OCI-LY7 (cell line): ENCODE measurements at regions not wholly inside any gene's neighbourhood (a gene's known extent, or its start where the extent isn't known, plus 50 kb on each side); places are given as distances from the start of the nearest gene placed in this dataset.

Source experiments
- BruUV-seq: library from RNA; stranded (reverse); fragments of 400-500 nt; replicated peaks from 2 replicates; lab custom pipeline; 2021; lab: Mats Ljungman, UMichigan
- CTCF ChIA-PET: fragments of 300-600 bp; sonication (Branson Sonifier 250); formaldehyde crosslinking; loops from one replicate; lab custom pipeline; 2022; ENCODE audit warnings: antibody characterized with exemption; ENCODE audit not compliant: unreplicated experiment; lab: Charles Lee
- POLR2A ChIA-PET: fragments of 300-600 bp; sonication (Branson Sonifier 250); formaldehyde crosslinking; loops from one replicate; lab custom pipeline; 2022; ENCODE audit warnings: antibody characterized with exemption; lab: Charles Lee
- DNase-seq: peaks from one replicate; pipeline ENCODE4 v3.0.0-alpha.2; 2015; ENCODE audit warnings: low spot score
- H2AFZ ChIP-seq: fragments of 200-600 bp; sonication (generic), shearing (Covaris generic); 2 replicates; pipeline ENCODE4 v1.6.1; 2014; ENCODE audit warnings: mild to moderate bottlenecking, antibody characterized with exemption, low read length, moderate library complexity
- H3K27ac ChIP-seq: fragments of 200-600 bp; sonication (generic); 2 replicates; pipeline ENCODE4 v1.5.1; 2014; ENCODE audit warnings: mixed run types, low read depth, mild to moderate bottlenecking, moderate library complexity, low read length, inconsistent platforms; ENCODE audit not compliant: poor library complexity, severe bottlenecking
- H3K36me3 ChIP-seq: fragments of 200-600 bp; sonication (generic); 2 replicates; pipeline ENCODE4 v1.6.1; 2014; ENCODE audit warnings: mild to moderate bottlenecking, antibody characterized with exemption, low read length, moderate library complexity, mixed read lengths; ENCODE audit not compliant: insufficient read depth
- H3K4me1 ChIP-seq: fragments of 200-600 bp; sonication (generic); 2 replicates; pipeline ENCODE4 v1.5.1; 2014; ENCODE audit warnings: mild to moderate bottlenecking, low read length; ENCODE audit not compliant: insufficient read depth, poor library complexity, severe bottlenecking
- H3K4me2 ChIP-seq: fragments of 200-600 bp; sonication (generic); 2 replicates; pipeline ENCODE4 v1.6.1; 2014; ENCODE audit warnings: mild to moderate bottlenecking, low read length
- H3K4me3 ChIP-seq: fragments of 200-600 bp; sonication (generic); 2 replicates; pipeline ENCODE4 v1.5.1; 2014; ENCODE audit warnings: mild to moderate bottlenecking, low read depth, low read length; ENCODE audit not compliant: poor library complexity, severe bottlenecking
- H3K79me2 ChIP-seq: fragments of 200-600 bp; sonication (generic); 2 replicates; pipeline ENCODE4 v1.6.1; 2016; ENCODE audit warnings: low read depth, mild to moderate bottlenecking, low read length, moderate library complexity, mixed read lengths; ENCODE audit not compliant: insufficient read depth
- H3K9me2 ChIP-seq: fragments of 200-600 bp; sonication (generic); 2 replicates; pipeline ENCODE4 v1.6.1; 2016; ENCODE audit warnings: mild to moderate bottlenecking, low read length, mixed read lengths; ENCODE audit not compliant: insufficient read depth
- H3K9me3 ChIP-seq: fragments of 200-600 bp; sonication (generic); 2 replicates; pipeline ENCODE4 v1.6.1; 2014; ENCODE audit warnings: mild to moderate bottlenecking, mixed run types, low read length, mixed read lengths
- H4K20me1 ChIP-seq: fragments of 200-600 bp; sonication (generic); 2 replicates; pipeline ENCODE4 v1.6.1; 2014; ENCODE audit warnings: mild to moderate bottlenecking, antibody characterized with exemption, low read length, moderate library complexity, mixed read lengths; ENCODE audit not compliant: insufficient read depth
- EZH2phosphoT487 ChIP-seq: fragments of 200-600 bp; sonication (generic); IDR thresholded peaks from 2 replicates; pipeline ENCODE4 v1.6.1; 2018; ENCODE audit warnings: low read depth, borderline replicate concordance, mild to moderate bottlenecking, mixed run types, antibody characterized with exemption, low read length, moderate library complexity, mixed read lengths
- intact Hi-C: fragments of 100-400 bp; cut with micrococcal nuclease; formaldehyde crosslinking; loops from one replicate; pipeline ENCODE4 v1.10.0; 2022; ENCODE audit not compliant: unreplicated experiment
- TF ChIP-seq, protein P1 (sequence below): fragments of 200-600 bp; sonication (generic); conservative IDR thresholded peaks from 2 replicates; pipeline ENCODE4 v1.5.1; 2014; ENCODE audit warnings: mild to moderate bottlenecking, antibody characterized with exemption, low read length, moderate library complexity, mixed read lengths

DNA sequence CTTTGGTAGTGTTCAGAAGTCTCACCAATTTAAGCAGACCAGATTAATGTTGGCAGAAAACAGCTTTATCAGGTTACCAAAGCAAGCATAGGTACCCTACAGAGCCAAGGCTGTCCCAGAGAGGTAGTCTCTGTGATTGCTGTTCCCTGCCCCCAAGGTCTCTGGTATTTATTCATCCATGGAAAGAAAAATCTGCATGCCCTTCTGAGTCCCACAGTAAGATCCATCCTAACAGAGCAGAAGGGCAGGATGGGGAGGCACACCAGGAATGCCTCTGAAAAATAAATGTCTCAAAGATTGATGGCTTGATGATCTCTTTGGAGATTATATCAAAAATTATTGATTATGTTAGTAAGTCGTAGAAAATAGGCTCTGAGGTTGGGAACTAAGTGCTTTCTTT lies 122.8 kb downstream of the FAT3 start:
- Histone ChIP-seq H3K4me1 (no peaks in the 10 kb centered on the region), H4K20me1 (no peaks in the 10 kb centered on the region), H3K4me3 (no peak overlapping the region), H3K4me2 (no peak overlapping the region), H3K36me3 (no peaks in the 10 kb centered on the region), H3K27ac (no peak overlapping the region), H3K79me2 (no peaks in the 10 kb centered on the region), H2AFZ (no peak overlapping the region), H3K9me2 (no peaks in the 10 kb centered on the region), H3K9me3 (no peaks in the 10 kb centered on the region)
- intact Hi-C loops: no loop called here
- POLR2A ChIA-PET: no interaction called here
- TF ChIP-seq, protein P1, sequence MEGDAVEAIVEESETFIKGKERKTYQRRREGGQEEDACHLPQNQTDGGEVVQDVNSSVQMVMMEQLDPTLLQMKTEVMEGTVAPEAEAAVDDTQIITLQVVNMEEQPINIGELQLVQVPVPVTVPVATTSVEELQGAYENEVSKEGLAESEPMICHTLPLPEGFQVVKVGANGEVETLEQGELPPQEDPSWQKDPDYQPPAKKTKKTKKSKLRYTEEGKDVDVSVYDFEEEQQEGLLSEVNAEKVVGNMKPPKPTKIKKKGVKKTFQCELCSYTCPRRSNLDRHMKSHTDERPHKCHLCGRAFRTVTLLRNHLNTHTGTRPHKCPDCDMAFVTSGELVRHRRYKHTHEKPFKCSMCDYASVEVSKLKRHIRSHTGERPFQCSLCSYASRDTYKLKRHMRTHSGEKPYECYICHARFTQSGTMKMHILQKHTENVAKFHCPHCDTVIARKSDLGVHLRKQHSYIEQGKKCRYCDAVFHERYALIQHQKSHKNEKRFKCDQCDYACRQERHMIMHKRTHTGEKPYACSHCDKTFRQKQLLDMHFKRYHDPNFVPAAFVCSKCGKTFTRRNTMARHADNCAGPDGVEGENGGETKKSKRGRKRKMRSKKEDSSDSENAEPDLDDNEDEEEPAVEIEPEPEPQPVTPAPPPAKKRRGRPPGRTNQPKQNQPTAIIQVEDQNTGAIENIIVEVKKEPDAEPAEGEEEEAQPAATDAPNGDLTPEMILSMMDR: no peak
- TF ChIP-seq EZH2phosphoT487: no peak
- CTCF ChIA-PET: no interaction called here
- DNase-seq: no peak
- BruUV-seq: no TSS peak

DNA sequence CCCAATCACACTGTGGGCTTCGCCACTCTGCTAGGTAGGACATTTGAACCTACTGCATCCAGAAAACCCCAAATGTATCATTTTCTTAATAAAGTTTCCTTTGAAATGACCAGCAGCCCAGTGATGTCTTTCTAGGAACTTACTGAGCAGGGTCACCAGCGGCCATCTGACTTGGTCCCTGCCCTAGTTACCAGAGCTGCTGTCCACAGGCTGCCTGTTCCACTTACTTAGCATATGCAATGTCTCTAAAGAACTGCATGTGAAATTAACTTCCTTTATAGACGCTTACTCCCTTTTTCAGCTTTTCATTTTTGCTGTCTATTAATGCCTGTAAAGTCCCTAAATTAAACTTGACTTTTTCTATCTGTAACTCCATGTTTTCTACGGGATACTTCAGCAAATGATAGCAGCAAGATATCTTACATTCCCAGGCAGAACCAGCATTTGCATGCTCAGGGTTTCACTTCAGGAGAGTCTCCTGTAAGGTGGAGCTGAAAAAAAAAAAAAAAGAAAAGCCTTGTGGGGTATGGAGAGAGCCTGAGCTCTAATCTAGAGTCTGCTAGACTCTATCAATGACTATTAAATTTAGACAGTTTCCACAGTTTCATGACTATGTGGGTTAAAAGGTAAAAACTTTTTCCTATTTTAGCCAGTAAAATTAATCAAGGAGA lies 125.0 kb downstream of the FAT3 start:
- TF ChIP-seq, protein P1: no peak
- no peak for TF ChIP-seq EZH2phosphoT487
- intact Hi-C loops: no loop called here
- no peaks in the 10 kb centered on the region for H3K4me1 ChIP-seq
- H2AFZ ChIP-seq: no peak overlapping the region
- no peak for DNase-seq
- POLR2A ChIA-PET: interaction anchor here (0.6 kb wide), 1 partner anchor 775 kb away, joined by 3 read pairs; no protein-coding TSS in a partner anchor
- H3K4me3 ChIP-seq: no peak overlapping the region
- no peak overlapping the region for H3K27ac ChIP-seq
- no peaks in the 10 kb centered on the region for H4K20me1 ChIP-seq
- CTCF ChIA-PET: no interaction called here
- no peaks in the 10 kb centered on the region for H3K9me3 ChIP-seq
- H3K4me2 ChIP-seq: no peak overlapping the region
- no peaks in the 10 kb centered on the region for H3K9me2 ChIP-seq
- BruUV-seq: no TSS peak
- H3K36me3 ChIP-seq: no peaks in the 10 kb centered on the region
- no peaks in the 10 kb centered on the region for H3K79me2 ChIP-seq

DNA sequence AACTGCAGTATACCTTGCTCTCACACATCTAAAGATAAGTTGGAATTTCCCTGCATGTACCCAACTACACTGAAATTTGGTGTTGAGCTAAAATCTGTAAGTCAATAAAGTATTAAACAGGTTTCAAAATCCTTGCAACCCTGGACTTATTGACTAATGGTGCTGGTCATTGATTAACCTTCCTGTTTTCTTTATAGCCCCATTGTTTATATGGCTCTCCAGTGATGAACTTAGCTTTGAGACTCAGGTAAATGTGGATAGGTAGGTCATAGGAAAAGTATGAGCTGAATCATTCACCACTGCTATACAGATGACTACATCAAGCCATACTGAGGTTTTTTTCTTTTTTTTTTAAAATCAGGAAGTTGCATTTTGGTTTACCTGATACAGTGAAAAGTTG lies 132.7 kb downstream of the FAT3 start:
- H4K20me1 ChIP-seq: no peaks in the 10 kb centered on the region
- H3K9me3 ChIP-seq: no peaks in the 10 kb centered on the region
- H3K79me2 ChIP-seq: no peaks in the 10 kb centered on the region
- no peak overlapping the region for H3K4me2 ChIP-seq
- DNase-seq: no peak
- no TSS peak for BruUV-seq
- H3K4me3 ChIP-seq: no peak overlapping the region
- no peak overlapping the region for H3K27ac ChIP-seq
- H3K36me3 ChIP-seq: no peaks in the 10 kb centered on the region
- no peaks in the 10 kb centered on the region for H3K4me1 ChIP-seq
- POLR2A ChIA-PET: interaction anchor here (0.9 kb wide), 1 partner anchor 13 kb away, joined by 4 read pairs; no protein-coding TSS in a partner anchor
- no peak overlapping the region for H2AFZ ChIP-seq
- TF ChIP-seq, protein P1: no peak
- no peak for TF ChIP-seq EZH2phosphoT487
- CTCF ChIA-PET: no interaction called here
- intact Hi-C loops: no loop called here
- no peaks in the 10 kb centered on the region for H3K9me2 ChIP-seq
